ENCODE measurements at regions not wholly inside any gene's neighbourhood (a gene's known extent, or its start where the extent isn't known, plus 50 kb on each side); places are given as distances from the start of the nearest gene placed in this dataset. TPM values are rescaled to one million over a fixed set of nuclear protein-coding genes. Genes with fewer than 3 reads are reported as not detected.

DNA sequence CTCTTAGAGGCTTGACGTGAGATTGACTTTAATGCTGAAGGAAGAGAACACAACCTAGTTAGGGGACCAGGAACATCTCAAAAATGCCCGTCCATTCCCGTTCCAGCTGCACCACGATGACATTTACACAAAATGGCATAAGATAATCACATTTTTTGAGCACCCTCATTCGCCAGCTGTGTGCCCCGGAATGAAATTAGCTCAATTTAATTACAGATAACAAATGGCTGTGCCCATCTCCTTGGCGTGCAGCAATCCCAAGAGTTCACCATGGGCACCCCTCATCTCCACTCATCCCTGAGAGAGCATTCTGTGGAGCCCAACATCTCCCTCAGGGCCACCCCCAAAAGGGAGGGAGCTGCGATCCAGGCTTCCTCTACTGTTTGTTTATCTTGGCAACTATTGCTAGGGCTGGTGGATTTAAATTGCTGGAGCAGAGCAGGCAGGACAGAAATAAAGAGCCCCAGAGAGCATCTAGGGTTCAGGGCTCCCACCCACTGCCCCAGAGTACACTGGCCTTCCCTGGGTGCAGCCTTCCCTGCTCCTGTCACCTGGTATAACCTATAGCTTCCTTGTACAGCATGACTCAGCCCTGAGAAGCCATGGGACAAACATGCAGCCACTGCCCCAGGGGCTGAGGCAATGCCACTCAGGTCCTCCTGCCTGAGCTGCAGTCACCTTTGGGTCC is 263.5 kb downstream of the ZEB1 start:
- no peak for DNase-seq (ENCODE audit: low spot score)
- TF ChIP-seq, protein P1, sequence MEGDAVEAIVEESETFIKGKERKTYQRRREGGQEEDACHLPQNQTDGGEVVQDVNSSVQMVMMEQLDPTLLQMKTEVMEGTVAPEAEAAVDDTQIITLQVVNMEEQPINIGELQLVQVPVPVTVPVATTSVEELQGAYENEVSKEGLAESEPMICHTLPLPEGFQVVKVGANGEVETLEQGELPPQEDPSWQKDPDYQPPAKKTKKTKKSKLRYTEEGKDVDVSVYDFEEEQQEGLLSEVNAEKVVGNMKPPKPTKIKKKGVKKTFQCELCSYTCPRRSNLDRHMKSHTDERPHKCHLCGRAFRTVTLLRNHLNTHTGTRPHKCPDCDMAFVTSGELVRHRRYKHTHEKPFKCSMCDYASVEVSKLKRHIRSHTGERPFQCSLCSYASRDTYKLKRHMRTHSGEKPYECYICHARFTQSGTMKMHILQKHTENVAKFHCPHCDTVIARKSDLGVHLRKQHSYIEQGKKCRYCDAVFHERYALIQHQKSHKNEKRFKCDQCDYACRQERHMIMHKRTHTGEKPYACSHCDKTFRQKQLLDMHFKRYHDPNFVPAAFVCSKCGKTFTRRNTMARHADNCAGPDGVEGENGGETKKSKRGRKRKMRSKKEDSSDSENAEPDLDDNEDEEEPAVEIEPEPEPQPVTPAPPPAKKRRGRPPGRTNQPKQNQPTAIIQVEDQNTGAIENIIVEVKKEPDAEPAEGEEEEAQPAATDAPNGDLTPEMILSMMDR (IDR thresholded peaks at IDR 0.05) = no peak
- no peak for ATAC-seq (ENCODE audit: low FRiP score)

DNA sequence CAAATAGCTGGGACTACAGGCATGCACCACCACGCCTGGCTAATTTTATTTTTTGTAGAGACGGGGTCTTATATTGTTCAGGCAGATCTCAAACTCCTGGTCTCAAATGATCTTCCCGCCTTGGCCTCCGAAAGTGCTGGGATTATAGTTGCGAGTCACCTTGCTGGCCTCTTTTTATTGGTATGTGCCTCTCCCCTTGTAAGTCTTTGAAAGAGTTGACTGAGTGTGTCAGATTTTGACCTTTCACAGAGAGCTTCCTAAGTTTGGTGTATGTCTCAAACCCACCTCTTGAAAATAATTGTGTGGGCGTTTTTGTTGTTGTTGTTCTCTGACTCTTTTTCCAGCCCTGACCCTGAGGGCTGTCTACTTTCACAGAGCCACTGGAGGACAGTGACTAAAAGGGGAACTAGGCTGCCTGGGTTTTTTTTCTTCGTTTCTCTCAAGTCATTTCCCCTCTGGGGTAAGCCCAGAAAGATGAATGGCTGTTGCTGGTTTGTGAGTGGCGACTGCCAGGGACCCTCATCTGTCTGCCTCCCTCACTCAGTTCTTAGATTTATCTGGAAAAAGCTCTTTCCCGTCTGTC is 262.8 kb downstream of the ZEB1 start:
- TF ChIP-seq, protein P1 (IDR thresholded peaks at IDR 0.05) = no peak
- DNase-seq (ENCODE audit: low spot score) (no peak), ATAC-seq (ENCODE audit: low FRiP score) (no peak)

DNA sequence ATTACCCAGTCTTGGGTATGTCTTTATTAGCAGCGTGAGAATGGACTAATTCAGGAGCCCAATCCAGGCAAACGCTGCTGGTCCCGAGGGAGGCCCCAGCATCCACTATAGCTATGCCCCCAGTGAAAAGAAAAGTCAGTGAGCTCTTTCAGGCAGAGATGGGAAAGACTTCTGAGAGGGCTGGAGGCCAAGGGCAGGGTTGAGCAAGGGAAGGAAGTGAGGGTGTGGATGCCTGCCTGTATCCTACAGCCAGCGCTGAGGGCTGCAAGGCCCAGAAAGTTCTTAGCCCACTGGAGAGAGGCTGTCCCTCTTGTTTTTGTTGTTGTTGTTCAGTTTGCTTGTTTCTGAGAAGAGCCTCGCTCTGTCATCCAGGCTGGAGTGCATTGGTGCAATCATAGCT is 261.6 kb downstream of the ZEB1 start:
- ATAC-seq (ENCODE audit: low FRiP score) (no peak), DNase-seq (ENCODE audit: low spot score) (no peak)
- TF ChIP-seq, protein P1 (IDR thresholded peaks at IDR 0.05) = no peak

Small RNA genes lying in the stretch of these regions (small RNA-seq; reads per million reads assigned to genes)
- not detected for gene AL161935.2

Measured in omental fat pad (tissue), 3 donors.